H9 (cell line): ENCODE measurements at regions not wholly inside any gene's neighbourhood (a gene's known extent, or its start where the extent isn't known, plus 50 kb on each side); places are given as distances from the start of the nearest gene placed in this dataset.
A peak's percentile ranks its signal among the peaks of the same experiment; 100 is the strongest.

Experiments used
- DNase-seq: peaks from one replicate; pipeline ENCODE4 v3.0.0-alpha.2; 2017
- H2AFZ ChIP-seq: one replicate; pipeline ENCODE4 v1.6.1; 2013; ENCODE audit warnings: mild to moderate bottlenecking, low read length, control low read depth, moderate library complexity
- H2AK5ac ChIP-seq: 2 replicates; pipeline ENCODE4 v1.6.1; 2013; ENCODE audit warnings: low read length, control low read depth, mixed read lengths; ENCODE audit not compliant: insufficient read length
- H2BK120ac ChIP-seq: one replicate; pipeline ENCODE4 v1.6.1; 2013; ENCODE audit warnings: low read depth, mild to moderate bottlenecking, low read length, control low read depth, inconsistent platforms; ENCODE audit not compliant: poor library complexity, severe bottlenecking
- H2BK12ac ChIP-seq: 2 replicates; pipeline ENCODE4 v1.6.1; 2013; ENCODE audit warnings: low read length, control low read depth, mixed read lengths, low read depth; ENCODE audit not compliant: insufficient read length
- H2BK15ac ChIP-seq: 2 replicates; pipeline ENCODE4 v1.6.1; 2013; ENCODE audit warnings: low read depth, low read length, control low read depth
- H2BK20ac ChIP-seq: one replicate; pipeline ENCODE4 v1.6.1; 2013; ENCODE audit warnings: low read depth, mild to moderate bottlenecking, low read length, control low read depth, inconsistent platforms; ENCODE audit not compliant: poor library complexity, severe bottlenecking
- H2BK5ac ChIP-seq: 2 replicates; pipeline ENCODE4 v1.6.1; 2013; ENCODE audit warnings: low read length, control low read depth, mixed read lengths; ENCODE audit not compliant: insufficient read length
- H3K14ac ChIP-seq: 2 replicates; pipeline ENCODE4 v1.6.1; 2013; ENCODE audit warnings: low read length, control low read depth; ENCODE audit not compliant: insufficient read depth
- H3K18ac ChIP-seq: 2 replicates; pipeline ENCODE4 v1.6.1; 2013; ENCODE audit warnings: low read depth, mild to moderate bottlenecking, mixed read lengths, low read length, control low read depth; ENCODE audit not compliant: insufficient read length
- H3K23ac ChIP-seq: 2 replicates; pipeline ENCODE4 v1.6.1; 2013; ENCODE audit warnings: low read length, control low read depth, mixed read lengths, low read depth; ENCODE audit not compliant: insufficient read length
- H3K23me2 ChIP-seq: 2 replicates; pipeline ENCODE4 v1.6.1; 2013; ENCODE audit warnings: low read depth, mild to moderate bottlenecking, mixed read lengths, low read length, control low read depth; ENCODE audit not compliant: insufficient read length, poor library complexity, severe bottlenecking
- H3K27ac ChIP-seq: 2 replicates; pipeline ENCODE4 v1.5.1; 2013; ENCODE audit warnings: low read length, control low read depth, mixed read lengths, low read depth; ENCODE audit not compliant: insufficient read length
- H3K27me3 ChIP-seq: 2 replicates; pipeline ENCODE4 v1.6.1; 2013; ENCODE audit warnings: low read length, control low read depth, inconsistent platforms; ENCODE audit not compliant: insufficient read depth
- H3K4ac ChIP-seq: 2 replicates; pipeline ENCODE4 v1.6.1; 2013; ENCODE audit warnings: low read depth, mild to moderate bottlenecking, control low read depth, inconsistent platforms, low read length, moderate library complexity
- H3K4me1 ChIP-seq: 2 replicates; pipeline ENCODE4 v1.6.1; 2013; ENCODE audit warnings: low read length, control low read depth, inconsistent platforms; ENCODE audit not compliant: insufficient read depth
- H3K4me2 ChIP-seq: 2 replicates; pipeline ENCODE4 v1.6.1; 2013; ENCODE audit warnings: low read length, control low read depth, mixed read lengths; ENCODE audit not compliant: insufficient read length, insufficient read depth
- H3K56ac ChIP-seq: 2 replicates; pipeline ENCODE4 v1.6.1; 2013; ENCODE audit warnings: low read depth, mild to moderate bottlenecking, mixed read lengths, low read length, control low read depth; ENCODE audit not compliant: insufficient read length
- H3K79me1 ChIP-seq: 2 replicates; pipeline ENCODE4 v1.6.1; 2013; ENCODE audit warnings: low read depth, mild to moderate bottlenecking, moderate library complexity, low read length, control low read depth, inconsistent platforms; ENCODE audit not compliant: insufficient read depth, poor library complexity, severe bottlenecking
- H3K79me2 ChIP-seq: 2 replicates; pipeline ENCODE4 v1.6.1; 2013; ENCODE audit warnings: low read length, control low read depth, inconsistent platforms; ENCODE audit not compliant: insufficient read depth
- H3K9ac ChIP-seq: 2 replicates; pipeline ENCODE4 v1.6.1; 2013; ENCODE audit warnings: low read length, control low read depth, mixed read lengths; ENCODE audit not compliant: insufficient read length; ENCODE audit errors: extremely low read depth
- H3K9me3 ChIP-seq: one replicate; pipeline ENCODE4 v1.6.1; 2013; ENCODE audit warnings: low read depth, low read length, inconsistent platforms; ENCODE audit not compliant: control insufficient read depth
- H3T11ph ChIP-seq: one replicate; pipeline ENCODE4 v1.6.1; 2013; ENCODE audit warnings: mild to moderate bottlenecking, low read length, control low read depth, inconsistent platforms
- H4K20me1 ChIP-seq: one replicate; pipeline ENCODE4 v1.6.1; 2013; ENCODE audit not compliant: control insufficient read depth, insufficient read length, insufficient read depth
- H4K5ac ChIP-seq: 2 replicates; pipeline ENCODE4 v1.6.1; 2013; ENCODE audit warnings: low read depth, mild to moderate bottlenecking, mixed read lengths, low read length, control low read depth; ENCODE audit not compliant: insufficient read length
- H4K8ac ChIP-seq: replicated peaks from 2 replicates; pipeline ENCODE4 v1.6.1; 2013; ENCODE audit warnings: low read length, control low read depth, mixed read lengths, low read depth; ENCODE audit not compliant: insufficient read length
- H4K91ac ChIP-seq: 2 replicates; pipeline ENCODE4 v1.6.1; 2013; ENCODE audit warnings: low read depth, mild to moderate bottlenecking, moderate library complexity, mixed read lengths, low read length, control low read depth; ENCODE audit not compliant: insufficient read length
- H3K27ac Mint-ChIP-seq, 3 experiments: 2 replicates in 2 of 3; 3 replicates in 1 of 3; pipeline ENCODE4 v1.8.0; 2020 to 2021; ENCODE audit warnings: mixed read lengths in 3 of 3, mild to moderate bottlenecking in 1 of 3, moderate library complexity in 1 of 3
- H3K27me3 Mint-ChIP-seq: 2 replicates; pipeline ENCODE4 v1.8.0; 2021; ENCODE audit warnings: low read depth, mild to moderate bottlenecking, moderate library complexity, mixed read lengths
- H3K36me3 Mint-ChIP-seq, 3 experiments: 2 replicates in 2 of 3; 3 replicates in 1 of 3; pipeline ENCODE4 v1.8.0; 2020 to 2021; ENCODE audit warnings: low read depth in 3 of 3, mixed read lengths in 3 of 3; ENCODE audit not compliant: insufficient read depth in 1 of 3
- H3K4me1 Mint-ChIP-seq, 2 experiments: 2 replicates each; pipeline ENCODE4 v1.8.0; 2020; ENCODE audit warnings: mixed read lengths in 2 of 2
- H3K4me3 Mint-ChIP-seq, 2 experiments: 2 replicates in 1 of 2; 3 replicates in 1 of 2; pipeline ENCODE4 v1.8.0; 2020 to 2021; ENCODE audit warnings: mild to moderate bottlenecking in 2 of 2, mixed read lengths in 2 of 2, moderate library complexity in 1 of 2
- H3K9me3 Mint-ChIP-seq, 2 experiments: 2 replicates in 1 of 2; 3 replicates in 1 of 2; pipeline ENCODE4 v1.8.0; 2020; ENCODE audit warnings: mild to moderate bottlenecking in 2 of 2, mixed read lengths in 2 of 2, moderate library complexity in 1 of 2
- CTCF ChIP-seq: fragments of 200-600 bp; sonication (generic); conservative IDR thresholded peaks from 3 replicates; pipeline ENCODE4 v1.8.0; 2021; ENCODE audit warnings: antibody characterized with exemption, mild to moderate bottlenecking
- WGBS: extraction: QIAGEN DNeasy Blood & Tissue Kit; methylation state at CpG from one replicate; pipeline ENCODE4 v1.1.7; 2013; ENCODE audit warnings: missing lambda C conversion rate, low lambda C conversion rate, mixed read lengths; ENCODE audit not compliant: insufficient read length; ENCODE audit errors: extremely low coverage; 5-methylcytosine and 5-hydroxymethylcytosine counted together

- Histone ChIP-seq H3T11ph (no peak overlapping the region), H3K56ac (no peak overlapping the region), H2AFZ (no peak overlapping the region), H3K27me3 (no peaks in the 10 kb centered on the region; the same call in 1 of the 2 replicates), H4K5ac (no peak overlapping the region), H2BK15ac (no peak overlapping the region), H3K9me3 (no peaks in the 10 kb centered on the region), H3K4me2 (no peak overlapping the region), H3K9ac (no peak overlapping the region), H3K79me1 (no peaks in the 10 kb centered on the region), H3K18ac (no peak overlapping the region), H4K8ac (no peak overlapping the region), H3K79me2 (no peaks in the 10 kb centered on the region), H3K23me2 (no peaks in the 10 kb centered on the region), H2BK20ac (no peak overlapping the region), H4K91ac (no peak overlapping the region), H2BK5ac (no peak overlapping the region), H2AK5ac (no peak overlapping the region), H3K23ac (no peak overlapping the region), H2BK12ac (no peak overlapping the region), H4K20me1 (no peaks in the 10 kb centered on the region), H3K4ac (no peak overlapping the region), H3K14ac (no peak overlapping the region), H3K4me1 (no peaks in the 10 kb centered on the region; the same call in 1 of the 2 replicates), H2BK120ac (no peak overlapping the region), H3K27ac (no peak overlapping the region)
- Mint-ChIP-seq H3K4me1 (peaks cover 15 to 16% of the 10 kb centered on the region in 2 experiments), H3K4me3 (no peak overlapping the region), H3K27ac (no peak overlapping the region; a peak in 1 of 7 replicates), H3K9me3 (no peaks in the 10 kb centered on the region; a peak in 1 of 5 replicates), H3K27me3 (peaks cover 42% of the 10 kb centered on the region), H3K36me3 (no peaks in the 10 kb centered on the region)
- peak; percentile 70 for DNase-seq
- WGBS = no CpG with 5 or more reads among the region's 21 CpGs
- TF ChIP-seq CTCF = peak; percentile 59
These were observed 62.0 kb upstream of the THY1 start for GRCh38 chr11:119484741-119485605.
